T-helper 2 cell treated with Interferon-gamma antibody and Interleukin-4, amounts not matched to agents 100 ng/mL and 5 ng/mL, for 36 hours (primary cell): ENCODE measurements at regions not wholly inside any gene's neighbourhood (a gene's known extent, or its start where the extent isn't known, plus 50 kb on each side); places are given as distances from the start of the nearest gene placed in this dataset.
"Not testable (repeated sequence)": the region's sequence is repeated elsewhere in the genome, so short reads cannot be mapped to it uniquely, and the experiment has no call there.

ENCODE experiments used
- intact Hi-C: fragments of 100-400 bp; cut with micrococcal nuclease; formaldehyde crosslinking; loops from one replicate; pipeline ENCODE4 v1.15.1; 2023

DNA sequence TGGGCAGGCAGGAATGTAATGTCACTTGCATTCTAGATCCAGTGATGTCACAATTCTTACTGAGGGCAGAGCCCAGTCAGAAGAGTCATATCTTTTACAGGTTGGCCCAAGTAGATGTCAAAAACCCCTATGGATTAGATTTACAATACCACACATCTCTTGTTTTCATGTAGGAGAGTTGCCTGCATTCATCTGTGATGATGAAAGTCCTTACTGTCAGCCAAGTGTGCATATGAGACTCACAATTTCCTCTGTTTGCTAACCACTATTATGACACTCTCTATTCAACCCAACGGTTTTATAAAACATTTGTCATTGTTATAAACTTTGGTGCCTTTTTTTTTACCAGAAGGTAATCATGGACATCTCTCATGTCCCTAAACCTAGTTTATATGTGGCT lies 898.8 kb upstream of the AMELY start:
- intact Hi-C loops: no loop called here

GRCh38 chrY:7807516-7807870 lies 895.9 kb upstream of the AMELY start:
- intact Hi-C loops: no loop called here

GRCh38 chrY:7806592-7807515 lies 895.3 kb upstream of the AMELY start:
- intact Hi-C loops: no loop called here

DNA sequence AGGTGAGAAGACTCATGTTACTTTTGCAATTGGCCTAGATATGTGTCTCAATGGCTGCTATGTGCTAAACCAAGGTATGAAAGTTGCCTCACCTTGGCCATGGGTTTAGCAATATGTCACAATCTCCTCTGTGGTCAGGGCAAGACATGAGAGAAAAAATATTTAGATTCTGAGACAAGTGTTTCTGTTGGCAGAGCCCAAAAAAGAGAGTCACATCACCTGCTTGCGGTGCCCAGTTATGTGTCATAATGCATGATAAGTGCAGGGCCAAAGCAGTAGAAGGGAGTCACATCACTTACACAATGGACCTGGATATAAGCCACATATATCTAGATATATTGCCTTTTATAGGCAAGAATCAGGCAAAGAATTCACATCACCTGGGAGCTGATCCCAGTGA lies 894.1 kb upstream of the AMELY start:
- intact Hi-C loops: no loop called here

DNA sequence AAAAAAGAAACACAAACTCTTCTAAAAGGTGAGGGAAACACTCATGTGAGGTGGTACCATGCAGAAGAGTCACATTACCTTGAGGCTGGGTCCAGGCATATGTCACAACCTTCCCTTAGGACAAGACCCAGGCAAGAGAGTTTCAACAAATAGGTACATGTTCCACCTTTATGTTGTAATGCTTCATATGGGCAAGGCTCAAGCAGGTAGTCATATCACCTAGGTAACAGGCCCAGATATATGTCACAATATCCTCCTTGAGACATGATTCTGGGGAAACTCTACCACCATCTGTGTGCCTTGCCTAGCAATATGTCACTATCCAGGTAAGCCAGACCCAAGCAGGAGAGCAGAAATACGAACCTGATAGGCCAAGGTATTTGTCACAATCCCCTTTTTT lies 892.2 kb upstream of the AMELY start:
- intact Hi-C loops: no loop called here

GRCh38 chrY:7796128-7796527 lies 884.6 kb upstream of the AMELY start:
- intact Hi-C loops: no loop called here

DNA sequence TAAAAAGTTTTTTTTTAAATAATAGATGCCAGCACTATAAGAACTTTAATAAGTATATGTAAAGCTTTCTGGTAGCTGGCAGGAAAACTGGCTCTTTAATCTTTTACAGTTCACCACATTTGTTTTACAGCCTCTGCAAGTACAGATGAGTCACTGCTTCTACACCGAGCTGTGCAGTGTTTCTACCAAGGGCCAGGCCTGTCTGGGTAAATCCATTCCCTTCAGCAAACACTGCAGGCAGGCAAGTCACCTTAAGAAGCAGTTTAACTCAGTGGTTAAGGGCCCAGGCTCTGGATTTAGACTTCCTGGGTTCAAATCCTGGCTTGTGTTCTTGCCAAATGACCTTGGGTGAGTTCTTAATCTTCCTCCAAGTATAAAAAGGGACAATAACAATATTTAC lies 882.9 kb upstream of the AMELY start:
- intact Hi-C loops: no loop called here

DNA sequence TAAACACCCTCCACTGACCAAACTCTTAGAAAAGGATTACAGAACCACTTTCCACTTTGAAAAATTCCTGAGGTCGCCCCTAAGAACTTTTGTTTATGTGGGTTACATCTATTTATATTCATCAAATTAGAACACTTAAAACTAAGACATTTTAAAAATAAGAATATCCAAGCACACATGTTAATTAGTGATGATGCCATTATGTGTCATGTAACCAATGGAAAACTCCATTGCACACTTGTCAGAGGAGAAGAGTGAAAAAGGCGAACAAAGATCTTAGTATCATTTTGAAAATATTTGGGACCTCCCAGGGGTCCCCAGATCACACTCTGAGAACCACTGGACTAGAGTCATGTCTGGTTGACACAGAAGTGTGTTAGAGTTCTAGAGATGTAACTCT lies 882.4 kb upstream of the AMELY start:
- intact Hi-C loops: no loop called here

- intact Hi-C loops: no loop called here
Measured at GRCh38 chrY:7792431-7792830, 880.9 kb upstream of the AMELY start.

DNA sequence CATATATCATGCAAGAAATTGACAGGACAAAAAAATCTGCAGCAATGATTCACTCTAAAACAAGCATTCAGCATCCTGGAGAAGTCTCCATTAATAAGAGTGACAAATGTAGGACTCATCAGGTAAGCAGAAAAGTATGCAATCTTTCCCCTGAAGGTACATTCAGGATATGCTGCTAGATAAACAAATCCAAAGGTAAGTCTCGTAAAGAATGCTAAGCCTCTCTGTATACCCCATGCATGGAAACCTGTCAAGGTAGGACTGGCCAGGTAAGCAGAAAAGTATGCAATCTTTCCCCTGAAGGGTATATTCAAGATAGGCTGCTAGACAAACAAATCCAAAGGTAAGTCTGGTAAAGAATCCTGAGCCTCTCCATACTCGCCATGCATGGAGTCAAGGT lies 869.9 kb upstream of the AMELY start:
- intact Hi-C loops: no loop called here

DNA sequence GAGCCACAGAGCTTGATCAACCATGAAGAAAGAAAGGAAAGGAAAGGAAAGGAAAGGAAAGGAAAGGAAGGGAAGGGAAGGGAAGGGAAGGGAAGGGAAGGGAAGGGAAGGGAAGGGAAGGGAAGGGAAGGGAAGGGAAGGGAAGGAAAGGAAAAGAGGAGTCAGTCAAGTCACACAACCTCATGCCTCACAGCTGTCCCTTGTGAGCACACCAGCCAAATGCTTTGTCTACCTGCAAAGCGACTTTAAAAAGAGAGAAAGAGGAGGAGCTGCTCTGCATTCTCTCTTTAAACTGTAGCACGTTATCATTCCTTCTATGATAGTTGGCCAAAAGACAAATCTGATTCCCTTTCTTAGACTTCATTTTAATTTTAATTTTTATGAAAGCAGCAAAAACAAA lies 863.9 kb upstream of the AMELY start:
- intact Hi-C loops: not testable (repeated sequence)

- intact Hi-C loops: no loop called here
Measured at GRCh38 chrY:7771771-7772170, 860.2 kb upstream of the AMELY start.

DNA sequence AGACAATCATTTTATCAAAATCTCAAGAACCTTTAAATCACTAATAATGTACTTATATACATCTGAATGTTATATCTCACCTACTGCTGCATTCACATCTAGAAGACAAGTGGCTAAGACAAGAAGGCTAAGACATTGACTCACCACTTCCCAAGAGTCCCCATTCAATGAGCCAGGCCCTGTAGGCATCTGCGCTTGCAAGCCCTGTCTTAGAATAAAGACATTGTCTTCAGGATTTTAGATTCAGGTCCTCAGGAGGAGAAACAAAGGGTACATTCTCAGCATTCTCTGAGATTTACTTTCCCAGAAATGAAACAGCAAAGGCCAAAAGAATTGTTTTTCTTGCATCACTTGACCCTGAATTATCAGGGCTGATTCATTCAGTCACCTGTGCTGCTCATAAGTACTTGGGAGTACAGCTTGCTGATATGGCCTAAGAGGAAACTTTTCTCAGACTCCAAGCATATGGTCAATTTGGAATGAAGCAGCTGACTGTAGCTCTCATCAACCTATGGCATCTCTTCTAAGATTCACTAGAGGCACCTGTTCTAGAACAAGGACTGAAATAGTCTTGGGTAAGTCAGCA lies 858.3 kb upstream of the AMELY start:
- intact Hi-C loops: no loop called here

GRCh38 chrY:7768901-7769300 lies 857.3 kb upstream of the AMELY start:
- intact Hi-C loops: no loop called here

DNA sequence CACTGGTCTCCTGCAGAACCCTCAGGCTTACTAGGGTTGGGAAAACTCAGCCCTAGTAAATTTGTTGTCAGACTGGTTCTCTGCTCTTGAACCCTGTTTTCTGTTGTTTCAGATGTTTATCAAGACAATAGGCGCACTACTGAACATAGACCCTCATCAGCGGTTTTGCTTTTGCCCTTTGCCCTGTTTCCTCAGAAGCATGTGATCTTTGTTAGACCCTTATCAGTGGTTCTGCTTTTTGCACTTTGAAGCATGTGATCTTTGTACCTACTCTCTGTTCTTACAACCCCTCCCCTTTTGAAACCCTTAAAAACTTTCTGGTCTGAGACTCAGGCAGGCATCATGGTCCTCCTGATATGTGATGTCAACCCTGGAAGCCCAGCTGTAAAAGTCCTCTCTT lies 842.2 kb upstream of the AMELY start:
- intact Hi-C loops: no loop called here

- intact Hi-C loops: no loop called here
Measured at GRCh38 chrY:7746781-7747180, 835.2 kb upstream of the AMELY start.

DNA sequence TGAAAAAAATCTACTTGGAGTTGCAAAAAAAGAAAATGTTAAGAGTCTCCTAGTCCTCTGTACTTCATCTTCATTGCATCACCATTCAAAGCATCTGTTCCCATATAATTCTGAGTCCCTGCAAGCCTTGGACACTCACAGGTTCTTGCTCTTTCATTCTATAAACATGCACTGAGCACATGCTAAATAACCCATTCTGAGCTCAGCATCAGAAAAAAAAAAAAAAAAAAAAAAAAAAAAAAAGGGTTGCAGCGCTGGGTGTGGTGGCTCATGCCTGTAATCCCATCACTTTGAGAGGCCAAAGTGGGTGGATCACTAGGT lies 834.0 kb upstream of the AMELY start:
- intact Hi-C loops: no loop called here

- intact Hi-C loops: no loop called here
Measured at GRCh38 chrY:7744691-7745580, 833.4 kb upstream of the AMELY start.

GRCh38 chrY:7736847-7737365 lies 825.4 kb upstream of the AMELY start:
- intact Hi-C loops: no loop called here

DNA sequence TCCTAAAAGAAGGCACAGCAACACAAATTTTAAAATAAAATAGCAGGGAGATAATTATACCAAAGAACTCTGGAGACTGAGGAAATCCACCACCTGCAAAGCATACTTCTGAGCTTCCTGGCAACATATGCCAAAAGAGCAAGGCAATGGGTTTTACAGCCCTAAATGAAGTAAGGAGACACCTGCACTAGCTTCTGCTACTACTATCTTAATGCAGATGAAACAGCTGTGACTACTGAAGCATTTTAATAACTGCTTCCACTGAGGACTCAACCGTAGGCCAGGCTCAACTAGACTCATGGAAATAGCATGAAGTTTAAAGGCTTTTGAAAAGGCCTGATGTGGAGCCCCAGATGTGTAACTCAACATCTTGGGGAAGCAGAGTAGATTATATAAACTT lies 820.1 kb upstream of the AMELY start:
- intact Hi-C loops: no loop called here

DNA sequence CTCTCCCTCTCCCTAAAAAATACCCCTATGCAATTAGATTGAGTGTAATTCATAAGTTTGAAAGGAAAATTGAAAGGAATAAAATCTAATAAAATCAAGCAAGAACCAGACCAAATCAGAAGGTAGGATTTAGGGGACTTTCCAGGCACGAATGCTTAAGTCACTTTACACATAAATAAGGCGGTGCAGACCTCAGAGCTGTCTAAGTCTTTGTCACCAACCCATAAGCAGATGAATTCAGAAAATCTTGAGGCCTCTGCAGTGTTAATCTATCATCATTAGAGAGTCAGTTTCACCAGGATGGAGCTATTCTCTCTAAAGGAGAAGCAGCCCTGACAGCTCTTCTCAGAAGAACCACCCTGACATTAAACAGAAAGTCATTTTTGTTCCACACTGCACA lies 819.1 kb upstream of the AMELY start:
- intact Hi-C loops: no loop called here

DNA sequence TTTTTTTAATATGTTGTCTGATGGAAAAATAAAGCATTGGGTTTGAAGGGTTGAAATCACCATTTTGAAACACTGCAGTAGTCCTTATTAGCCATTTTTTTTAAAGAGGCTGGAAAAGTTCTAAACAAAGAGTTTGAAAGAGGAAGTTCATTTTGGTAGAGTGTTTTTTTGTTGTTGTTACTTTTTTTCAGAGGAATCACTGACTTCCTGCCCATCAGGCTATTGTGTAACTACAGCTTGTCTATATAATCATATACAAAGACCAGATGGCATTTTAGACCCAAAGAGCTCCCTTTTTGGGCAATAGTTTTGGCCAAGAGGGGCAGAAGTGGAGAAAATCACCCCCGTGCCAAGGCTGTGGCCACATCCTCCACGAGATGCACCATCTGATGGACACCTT lies 818.5 kb upstream of the AMELY start:
- intact Hi-C loops: no loop called here
